CD4-positive, alpha-beta T cell treated with Interleukin-17A for 1 hour (primary cell): ENCODE measurements at regions not wholly inside any gene's neighbourhood (a gene's known extent, or its start where the extent isn't known, plus 50 kb on each side); places are given as distances from the start of the nearest gene placed in this dataset.

Experiments
- DNase-seq: peaks from one replicate; pipeline ENCODE4 v3.0.0-alpha.2; 2020

GRCh38 chr2:120441744-120442471 is 96.0 kb downstream of the INHBB start:
- no peak for DNase-seq

- no peak for DNase-seq
Observed at GRCh38 chr2:120442541-120442922, 96.6 kb downstream of the INHBB start.

GRCh38 chr2:120442923-120443571 is 97.1 kb downstream of the INHBB start:
- no peak for DNase-seq

- DNase-seq, result no peak
Observed at GRCh38 chr2:120443946-120444345, 98.0 kb downstream of the INHBB start.

GRCh38 chr2:120444691-120445240 is 98.8 kb downstream of the INHBB start:
- DNase-seq, result no peak

- DNase-seq, result no peak
Observed at GRCh38 chr2:120445449-120446143, 99.7 kb downstream of the INHBB start.

GRCh38 chr2:120446236-120447126 is 100.5 kb downstream of the INHBB start:
- DNase-seq, result no peak

GRCh38 chr2:120447127-120447785 is 101.3 kb downstream of the INHBB start:
- no peak for DNase-seq

- DNase-seq, result no peak
Observed at GRCh38 chr2:120448436-120448835, 102.5 kb downstream of the INHBB start.

- no peak for DNase-seq
Observed at GRCh38 chr2:120448961-120449810, 103.2 kb downstream of the INHBB start.

- DNase-seq, result no peak
Observed at GRCh38 chr2:120450196-120450820, 104.4 kb downstream of the INHBB start.

GRCh38 chr2:120451334-120451733 is 105.4 kb downstream of the INHBB start:
- no peak for DNase-seq

GRCh38 chr2:120452131-120452530 is 106.2 kb downstream of the INHBB start:
- no peak for DNase-seq

- no peak for DNase-seq
Observed at GRCh38 chr2:120452945-120453634, 107.2 kb downstream of the INHBB start.

GRCh38 chr2:120453635-120453998 is 107.7 kb downstream of the INHBB start:
- DNase-seq, result no peak

- DNase-seq, result no peak
Observed at GRCh38 chr2:120454654-120455385, 108.9 kb downstream of the INHBB start.

- no peak for DNase-seq
Observed at GRCh38 chr2:120455390-120455789, 109.5 kb downstream of the INHBB start.

GRCh38 chr2:120456867-120457266 is 110.9 kb downstream of the INHBB start:
- no peak for DNase-seq

GRCh38 chr2:120460511-120460910 is 114.6 kb downstream of the INHBB start:
- DNase-seq, result no peak
